ENCODE measurements at regions not wholly inside any gene's neighbourhood (a gene's known extent, or its start where the extent isn't known, plus 50 kb on each side); places are given as distances from the start of the nearest gene placed in this dataset.

DNA sequence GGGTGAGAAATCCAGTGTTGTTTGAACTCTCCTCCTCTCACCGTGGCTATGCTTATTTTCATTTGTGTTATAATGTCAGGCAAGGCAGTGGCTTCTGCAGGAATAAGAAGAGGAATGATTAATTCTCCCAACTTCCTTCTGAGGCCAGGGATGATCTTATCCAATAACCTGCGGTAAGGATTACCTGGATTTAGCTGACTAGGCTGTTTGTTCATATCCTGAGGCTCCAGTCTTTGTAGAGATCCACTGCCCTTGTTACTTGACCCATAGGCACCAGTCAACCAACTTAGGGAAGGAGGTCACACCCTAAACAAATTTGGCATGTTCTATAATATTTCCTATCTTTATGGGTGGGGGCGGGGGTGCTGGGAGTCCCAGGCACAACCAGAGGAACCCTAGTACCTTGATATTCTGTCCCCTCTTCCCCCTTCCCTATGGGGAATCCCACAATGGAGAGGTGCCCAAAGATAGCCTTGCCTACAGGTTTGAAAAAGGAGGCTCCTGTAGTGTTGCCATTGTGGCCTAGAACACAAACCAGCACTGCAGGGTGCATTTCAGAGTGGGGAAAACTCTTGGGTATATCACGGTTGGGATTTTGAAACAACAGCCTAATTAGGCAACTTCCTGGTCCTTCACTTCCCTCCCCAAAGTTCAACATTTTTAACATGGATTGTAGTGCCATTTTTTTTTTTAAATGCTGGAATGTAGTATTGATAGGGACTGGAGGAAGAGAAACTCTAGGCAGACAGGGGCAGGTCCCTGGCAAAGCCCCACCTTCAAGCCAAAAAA lies 977.5 kb upstream of the SPRY2 start:
- WGBS, 2 donors, result 85 to 87% methylated on average over 4 of the region's 4 CpGs
- Histone ChIP-seq H3K4me1 (no peaks in the 10 kb centered on the region), H3K4me3 (no peak overlapping the region), H3K9me3 (no peaks in the 10 kb centered on the region), H3K27ac (no peak overlapping the region), H3K27me3 (no peaks in the 10 kb centered on the region), H3K36me3 (no peaks in the 10 kb centered on the region)
- DNase-seq, result no peak
- TF ChIP-seq POLR2AphosphoS5 (IDR thresholded peaks at IDR 0.05) (no peak), EP300 (IDR thresholded peaks at IDR 0.05) (no peak), POLR2A (IDR thresholded peaks at IDR 0.05) (no peak)
- TF ChIP-seq, protein P1, sequence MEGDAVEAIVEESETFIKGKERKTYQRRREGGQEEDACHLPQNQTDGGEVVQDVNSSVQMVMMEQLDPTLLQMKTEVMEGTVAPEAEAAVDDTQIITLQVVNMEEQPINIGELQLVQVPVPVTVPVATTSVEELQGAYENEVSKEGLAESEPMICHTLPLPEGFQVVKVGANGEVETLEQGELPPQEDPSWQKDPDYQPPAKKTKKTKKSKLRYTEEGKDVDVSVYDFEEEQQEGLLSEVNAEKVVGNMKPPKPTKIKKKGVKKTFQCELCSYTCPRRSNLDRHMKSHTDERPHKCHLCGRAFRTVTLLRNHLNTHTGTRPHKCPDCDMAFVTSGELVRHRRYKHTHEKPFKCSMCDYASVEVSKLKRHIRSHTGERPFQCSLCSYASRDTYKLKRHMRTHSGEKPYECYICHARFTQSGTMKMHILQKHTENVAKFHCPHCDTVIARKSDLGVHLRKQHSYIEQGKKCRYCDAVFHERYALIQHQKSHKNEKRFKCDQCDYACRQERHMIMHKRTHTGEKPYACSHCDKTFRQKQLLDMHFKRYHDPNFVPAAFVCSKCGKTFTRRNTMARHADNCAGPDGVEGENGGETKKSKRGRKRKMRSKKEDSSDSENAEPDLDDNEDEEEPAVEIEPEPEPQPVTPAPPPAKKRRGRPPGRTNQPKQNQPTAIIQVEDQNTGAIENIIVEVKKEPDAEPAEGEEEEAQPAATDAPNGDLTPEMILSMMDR (IDR thresholded peaks at IDR 0.05), result no peak
- intact Hi-C loops (cut with DNase I), result no loop called here

DNA sequence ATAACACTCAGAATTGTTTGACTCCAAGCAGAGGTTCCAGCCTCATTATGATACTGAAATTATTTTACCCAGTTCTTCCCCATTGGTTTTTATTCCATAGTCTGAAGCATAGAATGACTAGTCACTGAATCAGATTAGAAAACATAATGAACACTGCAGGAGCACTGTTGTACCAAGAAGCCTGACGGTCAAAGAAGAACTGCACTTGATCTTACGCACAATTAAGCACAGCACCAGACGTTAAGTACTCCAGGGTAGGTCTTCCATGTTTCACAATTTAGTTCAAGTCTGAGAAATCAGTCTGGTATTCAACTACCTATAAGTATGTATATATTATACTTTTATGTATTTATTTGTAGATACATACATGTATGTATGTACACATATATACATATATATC lies 973.5 kb upstream of the SPRY2 start:
- no peak overlapping the region for H3K27ac ChIP-seq
- WGBS, 2 donors, result 90% methylated on average over 3 of the region's 3 CpGs
- TF ChIP-seq, protein P1 (IDR thresholded peaks at IDR 0.05), result no peak
- TF ChIP-seq POLR2A (IDR thresholded peaks at IDR 0.05) (no peak), POLR2AphosphoS5 (IDR thresholded peaks at IDR 0.05) (no peak), EP300 (IDR thresholded peaks at IDR 0.05) (no peak)
- no peak overlapping the region for H3K4me3 ChIP-seq
- no peak for DNase-seq
- H3K9me3 ChIP-seq, result no peaks in the 10 kb centered on the region
- intact Hi-C loops (cut with DNase I), result no loop called here
- H3K4me1 ChIP-seq, result no peaks in the 10 kb centered on the region
- no peaks in the 10 kb centered on the region for H3K36me3 ChIP-seq
- no peaks in the 10 kb centered on the region for H3K27me3 ChIP-seq

DNA sequence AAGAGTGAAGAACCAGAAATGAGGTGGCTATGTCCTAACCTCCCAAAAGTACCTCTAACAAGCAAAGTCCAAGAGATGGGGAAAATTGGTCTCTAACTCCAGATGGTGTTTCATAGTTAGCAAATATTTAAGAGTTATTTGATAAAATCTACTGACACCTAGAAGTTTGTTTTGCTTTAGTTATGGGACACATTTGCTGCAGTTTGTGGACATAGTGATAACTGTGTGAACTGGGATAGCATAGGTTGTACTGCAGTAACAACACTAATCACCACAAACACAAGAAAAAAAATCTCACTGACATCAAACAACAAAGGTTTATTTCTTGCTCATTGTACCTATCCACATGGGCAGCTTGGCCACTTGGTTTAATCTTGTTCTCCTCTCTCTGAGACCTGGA lies 965.0 kb upstream of the SPRY2 start:
- Histone ChIP-seq H3K27ac (no peak overlapping the region), H3K4me3 (no peak overlapping the region), H3K4me1 (no peaks in the 10 kb centered on the region), H3K36me3 (no peaks in the 10 kb centered on the region), H3K9me3 (no peaks in the 10 kb centered on the region), H3K27me3 (no peaks in the 10 kb centered on the region)
- no peak for DNase-seq
- TF ChIP-seq EP300 (IDR thresholded peaks at IDR 0.05), result no peak
- TF ChIP-seq POLR2AphosphoS5 (IDR thresholded peaks at IDR 0.05), result no peak
- TF ChIP-seq, protein P1 (IDR thresholded peaks at IDR 0.05), result no peak
- no peak for TF ChIP-seq POLR2A (IDR thresholded peaks at IDR 0.05)
- intact Hi-C loops (cut with DNase I), result no loop called here

DNA sequence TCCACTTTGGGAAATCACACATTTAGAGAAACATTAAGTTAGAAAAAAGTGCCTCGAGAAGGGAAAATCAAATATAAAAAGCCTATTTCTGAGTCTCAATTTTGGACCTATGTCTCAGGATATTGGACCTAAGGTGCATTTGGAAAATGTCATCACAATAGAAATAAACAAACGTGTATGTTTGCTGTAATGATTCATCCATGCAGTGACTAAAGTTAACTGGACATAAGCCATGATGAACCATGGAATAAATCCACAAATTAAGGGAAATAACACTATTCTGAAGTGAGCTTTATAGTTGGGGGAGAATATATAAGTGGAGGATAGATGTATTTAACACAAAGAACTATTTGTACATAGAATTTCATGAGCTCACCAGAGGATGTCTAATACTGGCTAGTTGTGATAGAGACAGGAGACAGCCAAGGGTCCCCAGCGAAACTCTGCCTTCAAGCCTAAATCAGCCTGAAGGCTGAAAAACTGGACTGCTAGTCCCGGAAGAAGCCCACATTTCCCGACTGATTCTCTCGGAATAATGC lies 963.3 kb upstream of the SPRY2 start:
- H3K4me3 ChIP-seq, result no peak overlapping the region
- intact Hi-C loops (cut with DNase I), result no loop called here
- DNase-seq, result no peak
- no peak overlapping the region for H3K27ac ChIP-seq
- H3K36me3 ChIP-seq, result no peaks in the 10 kb centered on the region
- H3K4me1 ChIP-seq, result no peaks in the 10 kb centered on the region
- TF ChIP-seq POLR2AphosphoS5 (IDR thresholded peaks at IDR 0.05) (no peak), EP300 (IDR thresholded peaks at IDR 0.05) (no peak), POLR2A (IDR thresholded peaks at IDR 0.05) (no peak)
- TF ChIP-seq, protein P1 (IDR thresholded peaks at IDR 0.05), result no peak
- no peaks in the 10 kb centered on the region for H3K9me3 ChIP-seq
- no peaks in the 10 kb centered on the region for H3K27me3 ChIP-seq
- WGBS, 2 donors, result 85 to 86% methylated on average over 6 of the region's 6 CpGs

Measured in sigmoid colon (tissue), 6 donors.